Activated naive CD8-positive, alpha-beta T cell treated with anti-CD3 and anti-CD28 coated beads, Interleukin-2, amount 50 U/mL, for 24 hours (primary cell): ENCODE measurements at regions not wholly inside any gene's neighbourhood (a gene's known extent, or its start where the extent isn't known, plus 50 kb on each side); places are given as distances from the start of the nearest gene placed in this dataset.

Experiments used
- ATAC-seq: fragments of 150-1000 bp; cut with Tn5 transposase; one replicate; pipeline ENCODE4 v1.10.0; 2021
- DNase-seq: peaks from one replicate; pipeline ENCODE4 v3.0.0; 2021
- H3K27ac Mint-ChIP-seq: one replicate; pipeline ENCODE4 v1.8.0; 2021; ENCODE audit warnings: mild to moderate bottlenecking, mixed read lengths
- H3K27me3 Mint-ChIP-seq: one replicate; pipeline ENCODE4 v1.8.0; 2021; ENCODE audit warnings: mixed read lengths
- H3K36me3 Mint-ChIP-seq: one replicate; pipeline ENCODE4 v1.8.0; 2021; ENCODE audit warnings: low read depth, mixed read lengths
- H3K4me1 Mint-ChIP-seq: one replicate; pipeline ENCODE4 v1.8.0; 2021; ENCODE audit warnings: mixed read lengths
- H3K4me3 Mint-ChIP-seq: one replicate; pipeline ENCODE4 v1.8.0; 2021; ENCODE audit warnings: mild to moderate bottlenecking, moderate library complexity, mixed read lengths
- H3K9me3 Mint-ChIP-seq: one replicate; pipeline ENCODE4 v1.8.0; 2021; ENCODE audit warnings: mixed read lengths

DNA sequence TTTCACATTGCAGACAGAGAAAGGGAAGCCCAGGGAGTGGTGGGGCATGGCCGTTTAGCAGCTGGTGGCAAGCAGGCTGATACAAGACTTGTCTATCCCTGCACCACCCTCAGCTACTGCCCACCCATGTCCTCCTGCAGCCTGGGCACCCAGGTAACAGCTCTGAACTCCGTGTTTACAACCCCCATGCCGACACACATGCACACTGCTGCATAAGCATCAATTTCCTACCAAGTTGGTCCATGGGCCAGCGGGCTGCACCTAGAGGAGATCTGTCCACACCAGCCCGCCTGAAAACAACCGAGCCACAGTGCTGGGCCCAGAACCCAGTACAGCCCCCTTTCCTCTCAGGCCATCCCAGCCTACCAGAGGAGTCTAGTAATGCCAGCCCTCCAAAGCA is 75.9 kb upstream of the C14orf180 start:
- H3K4me1 Mint-ChIP-seq: no peaks in the 10 kb centered on the region
- no peak overlapping the region for H3K4me3 Mint-ChIP-seq
- peaks cover 2% of the 10 kb centered on the region for H3K27me3 Mint-ChIP-seq
- no peaks in the 10 kb centered on the region for H3K36me3 Mint-ChIP-seq
- DNase-seq (no peak), ATAC-seq (peak; percentile 18)
- H3K27ac Mint-ChIP-seq: no peak overlapping the region
- H3K9me3 Mint-ChIP-seq: peaks cover 9% of the 10 kb centered on the region

DNA sequence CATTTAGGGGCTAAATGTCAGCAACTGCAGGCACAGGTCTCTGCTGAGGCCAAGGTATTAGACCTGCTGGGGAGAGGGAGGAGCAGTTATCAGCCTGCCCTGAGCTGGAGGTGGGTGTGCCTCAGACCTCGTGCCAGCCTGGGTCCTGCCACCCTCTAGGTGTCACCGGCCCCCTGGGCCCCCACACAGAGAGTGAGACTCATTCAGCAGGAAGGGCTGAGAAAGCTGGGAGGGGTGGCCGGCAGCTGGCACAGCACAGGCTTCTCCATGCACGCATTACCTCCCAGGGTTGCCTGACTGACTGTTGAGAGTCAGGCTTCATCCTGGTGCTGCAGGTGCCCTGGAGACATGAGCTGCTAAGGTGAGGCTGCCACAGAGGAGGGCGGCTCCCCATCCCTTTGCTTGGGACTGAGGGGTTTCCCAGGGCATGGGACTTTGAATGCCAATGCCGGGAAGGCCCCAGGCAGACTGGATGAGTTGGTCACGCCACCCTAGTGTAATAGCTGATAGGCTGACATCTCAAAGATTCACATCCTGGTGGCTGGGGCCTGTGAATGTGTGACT is 75.3 kb upstream of the C14orf180 start:
- Mint-ChIP-seq H3K4me1 (no peaks in the 10 kb centered on the region), H3K27me3 (peaks cover 2% of the 10 kb centered on the region), H3K27ac (no peak overlapping the region), H3K4me3 (no peak overlapping the region), H3K9me3 (peaks cover 9% of the 10 kb centered on the region), H3K36me3 (no peaks in the 10 kb centered on the region)
- no peak for ATAC-seq
- DNase-seq: no peak

DNA sequence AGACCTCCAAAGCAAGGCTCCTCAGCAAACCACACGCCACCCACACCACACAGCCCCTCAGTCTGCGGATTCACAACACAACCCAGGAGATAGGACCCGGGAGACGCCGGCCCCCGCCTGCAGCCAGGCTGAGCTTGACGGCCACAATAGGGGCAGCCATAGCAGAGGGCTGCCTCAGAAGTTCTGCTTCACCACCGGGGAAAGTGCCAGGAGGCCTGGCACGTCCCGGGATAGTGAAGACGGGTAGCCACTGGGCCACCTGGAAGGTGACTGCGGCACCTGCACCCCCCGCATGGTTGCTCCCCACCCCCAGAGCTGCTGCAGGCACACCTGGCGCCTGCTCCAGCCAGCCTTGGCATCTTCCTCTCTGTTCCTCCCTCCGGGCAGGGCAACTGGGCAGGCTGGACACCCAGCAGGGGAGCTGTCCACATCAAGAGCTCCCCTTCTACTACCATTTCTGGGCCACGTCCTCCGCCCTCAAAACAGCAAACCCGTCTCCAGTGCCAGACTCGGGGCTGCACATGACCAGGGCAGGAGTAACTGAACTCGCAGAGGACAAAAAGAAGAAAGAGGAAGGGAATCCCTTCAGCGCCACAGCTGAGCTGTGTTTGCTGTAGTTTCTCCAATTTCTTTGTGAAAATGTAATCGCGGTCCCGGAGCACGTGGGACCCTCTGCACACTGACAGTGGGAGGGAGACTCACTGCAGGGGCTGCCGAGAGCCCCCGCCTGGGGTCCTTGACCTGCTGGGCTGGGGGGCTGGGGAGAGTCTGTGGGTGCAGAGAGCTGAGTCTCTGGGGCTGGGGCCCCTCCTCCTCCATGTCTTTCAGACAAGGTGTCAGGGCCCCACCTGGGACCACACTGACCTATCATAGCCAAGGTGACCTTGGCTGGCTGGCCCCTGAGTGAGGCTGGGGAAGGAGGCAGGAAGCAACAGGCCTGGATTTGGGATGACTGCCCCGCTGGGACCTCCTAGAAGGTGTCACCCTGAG is 74.2 kb upstream of the C14orf180 start:
- ATAC-seq (no peak), DNase-seq (no peak)
- H3K9me3 Mint-ChIP-seq: peaks cover 9% of the 10 kb centered on the region
- H3K36me3 Mint-ChIP-seq: no peaks in the 10 kb centered on the region
- H3K27ac Mint-ChIP-seq: no peak overlapping the region
- no peak overlapping the region for H3K4me3 Mint-ChIP-seq
- no peaks in the 10 kb centered on the region for H3K4me1 Mint-ChIP-seq
- peaks cover 2% of the 10 kb centered on the region for H3K27me3 Mint-ChIP-seq

DNA sequence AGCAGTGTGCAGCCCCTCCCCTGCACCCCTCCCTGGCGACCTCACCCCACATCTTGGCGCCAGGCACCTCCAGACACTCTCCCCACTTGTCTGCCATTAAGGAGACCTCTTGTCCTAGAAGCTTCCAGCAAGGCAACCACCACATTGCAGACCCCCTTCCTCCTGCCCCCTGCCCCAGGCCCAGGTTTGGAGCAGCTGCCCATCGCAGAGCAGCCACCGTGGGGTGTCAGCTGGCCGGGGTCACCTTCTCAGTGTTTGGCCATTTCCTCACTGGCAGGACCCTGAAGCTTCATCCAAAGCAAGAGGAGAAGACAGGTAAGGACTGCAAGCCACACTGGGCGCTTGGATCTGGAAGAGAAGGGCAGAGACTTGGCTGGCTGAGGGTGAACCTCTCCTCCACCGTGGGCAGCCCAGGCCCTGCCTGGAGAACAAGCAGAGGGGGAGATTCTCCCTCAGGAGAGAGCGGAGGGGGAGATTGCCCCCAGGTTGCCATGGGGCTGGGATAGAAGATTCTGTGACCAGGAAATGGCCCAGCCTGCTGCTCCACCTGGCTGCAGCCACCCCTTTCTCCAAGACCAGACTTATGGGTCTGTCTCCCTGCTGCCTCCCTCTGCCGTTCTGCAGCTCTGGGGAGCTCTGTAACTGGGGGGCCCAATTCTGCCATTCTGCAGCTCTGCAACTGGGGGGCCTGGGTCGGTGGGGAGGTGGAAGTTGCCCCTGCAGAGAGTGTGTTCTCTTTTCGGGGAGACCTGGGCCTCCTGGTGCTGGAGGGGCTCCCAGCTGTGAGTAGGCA is 72.9 kb upstream of the C14orf180 start:
- no peaks in the 10 kb centered on the region for H3K36me3 Mint-ChIP-seq
- peaks cover 2% of the 10 kb centered on the region for H3K27me3 Mint-ChIP-seq
- H3K4me1 Mint-ChIP-seq: no peaks in the 10 kb centered on the region
- no peak for ATAC-seq
- H3K4me3 Mint-ChIP-seq: no peak overlapping the region
- no peak for DNase-seq
- peaks cover 9% of the 10 kb centered on the region for H3K9me3 Mint-ChIP-seq
- H3K27ac Mint-ChIP-seq: no peak overlapping the region

DNA sequence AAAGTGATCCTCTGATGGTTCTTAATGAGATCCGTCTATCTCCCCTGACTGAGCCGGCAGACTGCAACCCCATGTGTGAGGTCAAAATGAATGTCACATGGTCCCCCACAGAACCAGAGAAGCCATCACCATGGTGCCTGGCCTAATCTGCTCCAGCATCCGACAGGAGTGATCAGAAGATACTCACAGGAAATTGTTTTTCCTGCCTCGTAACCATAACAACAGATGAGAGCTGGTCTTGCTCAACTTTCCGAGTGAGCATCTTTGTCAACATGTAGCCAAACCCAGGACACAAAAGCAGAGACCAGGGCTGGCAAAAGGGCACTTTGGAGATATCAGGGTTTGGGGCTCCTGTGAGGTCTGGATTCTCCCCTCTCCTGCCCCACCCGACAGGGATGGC is 72.1 kb upstream of the C14orf180 start:
- H3K4me3 Mint-ChIP-seq: no peak overlapping the region
- peaks cover 8% of the 10 kb centered on the region for H3K9me3 Mint-ChIP-seq
- ATAC-seq (no peak), DNase-seq (no peak)
- H3K4me1 Mint-ChIP-seq: no peaks in the 10 kb centered on the region
- H3K27ac Mint-ChIP-seq: no peak overlapping the region
- no peaks in the 10 kb centered on the region for H3K36me3 Mint-ChIP-seq
- peaks cover 2% of the 10 kb centered on the region for H3K27me3 Mint-ChIP-seq

DNA sequence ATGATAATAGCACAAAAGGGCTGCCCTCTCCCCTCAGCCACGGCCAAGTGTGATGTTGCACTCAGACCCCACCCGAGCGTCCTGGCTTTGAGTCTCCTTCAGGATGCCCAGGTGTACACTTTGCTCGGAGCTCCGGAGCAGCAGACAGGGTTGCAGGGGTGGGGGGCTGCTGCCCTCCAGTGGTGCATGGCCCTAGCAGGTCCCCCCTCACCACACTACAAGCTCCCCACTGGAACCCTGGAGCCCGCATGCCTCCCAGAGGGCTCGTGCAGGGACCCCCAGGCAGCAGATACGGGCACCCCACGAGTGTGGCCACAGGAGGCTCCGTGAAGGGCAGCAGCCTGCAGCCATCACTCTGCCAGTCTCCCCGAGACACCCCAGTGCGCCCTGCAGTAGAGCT is 69.9 kb upstream of the C14orf180 start:
- H3K9me3 Mint-ChIP-seq: no peaks in the 10 kb centered on the region
- ATAC-seq (no peak), DNase-seq (no peak)
- H3K4me1 Mint-ChIP-seq: no peaks in the 10 kb centered on the region
- no peak overlapping the region for H3K27ac Mint-ChIP-seq
- no peak overlapping the region for H3K4me3 Mint-ChIP-seq
- no peaks in the 10 kb centered on the region for H3K36me3 Mint-ChIP-seq
- H3K27me3 Mint-ChIP-seq: peaks cover 3% of the 10 kb centered on the region

DNA sequence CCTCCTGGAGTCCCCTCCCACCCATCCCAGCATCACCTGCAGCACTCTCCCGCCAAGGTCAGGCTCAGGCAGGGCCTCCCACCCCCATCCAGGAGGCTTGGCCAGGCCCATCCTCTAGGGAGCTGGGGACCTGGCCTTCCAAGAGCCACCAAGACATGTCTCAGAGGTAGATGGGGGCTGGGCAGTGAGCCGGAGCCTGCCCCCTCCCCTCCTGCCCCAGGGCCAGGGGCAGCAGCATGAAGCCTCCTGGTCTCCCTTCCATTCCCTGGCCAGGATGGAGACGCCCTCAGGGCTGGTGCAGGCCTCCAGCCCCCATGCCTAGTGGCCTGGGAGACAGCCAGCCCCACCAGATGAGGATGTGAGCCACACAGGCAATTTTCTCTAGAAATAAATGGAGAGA is 69.3 kb upstream of the C14orf180 start:
- Mint-ChIP-seq H3K36me3 (no peaks in the 10 kb centered on the region), H3K27me3 (peaks cover 3% of the 10 kb centered on the region), H3K4me1 (no peaks in the 10 kb centered on the region), H3K4me3 (no peak overlapping the region), H3K27ac (no peak overlapping the region), H3K9me3 (no peaks in the 10 kb centered on the region)
- ATAC-seq (no peak), DNase-seq (no peak)

DNA sequence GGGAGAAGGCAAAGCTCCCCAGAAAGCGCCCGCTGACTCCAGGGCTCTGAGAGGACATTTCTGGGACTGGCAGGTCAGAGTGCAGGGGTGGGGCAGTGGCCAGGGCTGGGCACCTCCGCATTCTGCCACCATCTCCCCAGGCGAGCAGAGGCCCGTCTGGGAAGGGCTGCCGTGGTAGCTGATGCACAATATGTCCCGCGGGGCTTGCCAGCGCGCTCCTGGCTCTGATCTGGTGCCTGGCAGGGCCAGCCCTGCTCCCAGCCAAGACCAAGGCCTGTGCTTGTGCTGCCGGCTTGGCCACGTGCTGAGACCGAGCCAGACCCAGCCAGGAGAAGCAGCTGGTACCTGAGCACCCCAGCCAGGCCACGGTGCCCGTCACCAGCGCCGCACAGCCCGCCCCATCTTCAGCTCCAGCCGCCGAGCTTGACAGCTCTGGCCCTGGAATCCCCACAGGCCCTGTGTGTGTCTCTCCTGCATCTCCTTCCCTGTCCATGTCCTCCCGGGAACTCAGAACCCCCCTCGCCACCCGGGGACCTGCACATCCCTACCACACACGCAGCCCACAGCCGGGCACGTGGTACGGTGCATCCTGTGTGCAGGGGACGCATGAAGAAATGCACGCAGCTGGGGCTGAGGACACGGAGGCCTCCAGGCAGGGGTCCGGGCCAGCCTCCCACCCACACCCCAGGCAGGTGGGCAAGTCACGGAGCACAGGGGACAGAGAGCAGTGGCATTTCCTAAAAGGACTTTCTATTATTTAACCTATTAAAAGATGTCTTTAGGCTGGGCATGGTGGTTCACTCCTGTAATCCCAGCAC is 68.6 kb upstream of the C14orf180 start:
- ATAC-seq (no peak), DNase-seq (no peak)
- H3K9me3 Mint-ChIP-seq: no peaks in the 10 kb centered on the region
- no peak overlapping the region for H3K27ac Mint-ChIP-seq
- H3K27me3 Mint-ChIP-seq: peaks cover 3% of the 10 kb centered on the region
- no peak overlapping the region for H3K4me3 Mint-ChIP-seq
- H3K4me1 Mint-ChIP-seq: no peaks in the 10 kb centered on the region
- no peaks in the 10 kb centered on the region for H3K36me3 Mint-ChIP-seq

DNA sequence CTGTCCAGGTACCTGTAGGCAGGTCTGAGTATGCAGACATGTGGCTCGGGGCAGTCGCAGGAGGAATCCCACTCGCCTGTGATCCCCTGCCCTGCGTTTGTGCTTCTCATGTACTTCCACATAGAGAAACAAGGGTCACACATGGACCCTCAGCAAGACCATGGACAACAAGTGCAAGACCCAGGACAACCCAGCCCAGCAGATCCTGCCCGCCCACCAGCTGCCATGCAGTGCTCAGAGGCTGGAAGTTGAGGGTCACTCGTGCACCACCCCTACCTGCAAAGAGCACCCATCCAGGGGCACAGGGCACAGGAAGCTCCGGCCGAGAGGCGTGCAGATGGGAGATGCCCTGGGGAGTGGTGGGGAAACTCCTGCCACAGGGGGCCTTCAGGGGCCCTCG is 67.5 kb upstream of the C14orf180 start:
- Mint-ChIP-seq H3K36me3 (no peaks in the 10 kb centered on the region), H3K9me3 (no peaks in the 10 kb centered on the region), H3K4me1 (no peaks in the 10 kb centered on the region), H3K4me3 (no peak overlapping the region), H3K27me3 (peaks cover 3% of the 10 kb centered on the region), H3K27ac (no peak overlapping the region)
- DNase-seq: no peak
- ATAC-seq: no peak

DNA sequence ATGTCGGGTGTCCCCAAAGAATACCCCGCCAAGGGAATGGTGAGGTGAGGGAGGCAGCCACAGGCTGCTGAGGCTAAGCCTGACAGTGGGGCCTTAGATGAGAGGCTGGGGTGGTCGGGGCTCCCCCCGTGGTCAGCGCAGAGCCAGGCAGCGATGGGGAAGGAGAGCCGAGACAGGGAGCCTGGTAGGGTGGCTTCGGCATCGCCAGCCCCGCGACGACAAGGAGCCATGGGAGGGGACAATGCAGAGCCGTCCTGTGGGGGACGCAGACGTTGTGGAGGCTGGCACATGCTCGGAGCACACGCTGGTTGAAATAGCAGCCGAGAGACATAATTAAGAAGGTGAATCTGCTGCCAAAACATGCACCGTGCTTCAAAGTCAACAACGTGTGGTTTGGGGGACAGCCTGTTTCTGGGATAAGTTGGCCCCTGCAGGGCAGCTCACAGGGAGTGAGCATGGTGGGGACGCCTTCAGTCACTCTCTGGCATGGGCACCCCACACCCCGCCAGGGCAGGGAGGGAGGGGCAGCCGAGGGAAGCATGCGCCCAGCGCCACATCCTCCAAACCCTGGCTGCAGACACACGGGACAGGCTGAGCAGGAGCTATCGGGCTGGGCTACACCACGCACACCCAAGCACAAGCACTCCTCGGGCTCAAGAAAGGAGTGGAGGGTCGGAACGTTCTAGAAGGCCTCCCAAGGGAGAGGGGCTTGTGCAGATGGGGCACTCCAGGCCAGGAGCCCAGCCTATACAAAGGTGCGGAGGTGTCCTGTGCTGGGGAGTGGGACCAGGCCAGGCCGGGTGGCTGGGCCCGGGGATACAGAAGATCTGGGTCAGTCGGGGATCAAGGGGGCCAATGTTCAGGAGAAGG is 66.6 kb upstream of the C14orf180 start:
- no peaks in the 10 kb centered on the region for H3K4me1 Mint-ChIP-seq
- DNase-seq: no peak

DNA sequence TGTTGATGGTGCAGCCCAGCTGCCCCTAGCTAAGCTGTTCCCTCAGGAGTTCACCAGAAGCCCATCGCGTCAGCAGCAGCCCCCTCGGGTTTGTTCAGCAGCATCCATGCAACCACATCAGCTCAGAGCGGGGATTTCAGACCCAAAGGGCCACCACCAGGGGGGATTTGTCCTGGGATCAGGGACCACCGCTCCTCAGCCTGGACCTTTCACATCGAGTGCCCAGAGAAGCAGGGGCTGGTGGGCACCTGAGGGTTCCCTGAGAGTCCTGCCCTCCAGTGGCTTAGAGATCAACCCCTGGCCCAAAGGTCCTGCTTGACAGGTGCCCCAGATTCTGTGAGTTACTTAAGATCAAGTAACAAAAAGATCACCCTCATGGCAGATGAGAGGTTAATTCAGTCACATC is 65.9 kb upstream of the C14orf180 start:
- ATAC-seq (no peak), DNase-seq (no peak)
- Mint-ChIP-seq H3K27me3 (peaks cover 2% of the 10 kb centered on the region), H3K4me3 (no peak overlapping the region), H3K9me3 (no peaks in the 10 kb centered on the region), H3K4me1 (no peaks in the 10 kb centered on the region), H3K36me3 (no peaks in the 10 kb centered on the region), H3K27ac (no peak overlapping the region)

More for the DNA sequence above, 66.6 kb upstream of the C14orf180 start:
- no peaks in the 10 kb centered on the region for H3K9me3 Mint-ChIP-seq
- no peaks in the 10 kb centered on the region for H3K36me3 Mint-ChIP-seq
- no peak overlapping the region for H3K4me3 Mint-ChIP-seq
- no peak overlapping the region for H3K27ac Mint-ChIP-seq
- peaks cover 2% of the 10 kb centered on the region for H3K27me3 Mint-ChIP-seq
- no peak for ATAC-seq

DNA sequence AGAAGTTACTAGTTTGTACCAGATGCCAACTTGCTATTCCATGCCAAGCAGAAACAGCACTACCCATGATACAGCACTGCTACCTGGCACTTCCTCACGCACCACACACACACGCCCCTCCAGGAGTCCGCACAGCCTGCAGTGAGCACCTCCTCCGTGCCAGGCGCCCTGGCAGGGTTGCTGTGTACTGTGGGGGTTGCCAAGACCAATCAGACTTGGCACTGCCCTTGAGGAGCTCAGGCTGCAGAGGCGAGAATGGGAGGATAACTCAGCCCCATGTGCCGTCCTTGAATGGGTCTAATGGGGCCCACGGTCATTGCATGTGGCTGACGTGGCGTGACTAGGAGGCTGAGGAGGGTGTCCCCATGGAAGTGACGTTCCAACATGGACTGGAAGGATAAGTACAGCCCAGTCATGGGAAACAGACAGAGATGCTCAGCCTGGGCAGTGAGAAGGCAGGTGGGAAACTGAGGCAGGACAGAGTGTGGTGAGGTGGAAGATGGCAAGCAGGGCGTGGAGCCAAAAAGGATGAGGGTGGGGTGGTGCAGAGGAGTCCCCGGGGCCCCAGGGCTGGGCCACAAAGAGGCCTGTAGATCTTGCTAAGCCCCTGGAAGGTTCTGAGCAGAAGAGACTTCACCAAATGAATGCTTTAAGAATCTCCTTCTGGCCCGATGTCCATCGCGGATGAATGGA is 65.3 kb upstream of the C14orf180 start:
- Mint-ChIP-seq H3K9me3 (no peaks in the 10 kb centered on the region), H3K27ac (no peak overlapping the region), H3K4me1 (no peaks in the 10 kb centered on the region), H3K27me3 (peaks cover 2% of the 10 kb centered on the region), H3K4me3 (no peak overlapping the region), H3K36me3 (no peaks in the 10 kb centered on the region)
- ATAC-seq (no peak), DNase-seq (no peak)
